Right forelimb (tissue), 1 donor: ENCODE measurements at regions not wholly inside any gene's neighbourhood (a gene's known extent, or its start where the extent isn't known, plus 50 kb on each side); places are given as distances from the start of the nearest gene placed in this dataset.

Experiments
- DNase-seq: peaks from one replicate; pipeline ENCODE4 v3.0.0-alpha.2; 2018

DNA sequence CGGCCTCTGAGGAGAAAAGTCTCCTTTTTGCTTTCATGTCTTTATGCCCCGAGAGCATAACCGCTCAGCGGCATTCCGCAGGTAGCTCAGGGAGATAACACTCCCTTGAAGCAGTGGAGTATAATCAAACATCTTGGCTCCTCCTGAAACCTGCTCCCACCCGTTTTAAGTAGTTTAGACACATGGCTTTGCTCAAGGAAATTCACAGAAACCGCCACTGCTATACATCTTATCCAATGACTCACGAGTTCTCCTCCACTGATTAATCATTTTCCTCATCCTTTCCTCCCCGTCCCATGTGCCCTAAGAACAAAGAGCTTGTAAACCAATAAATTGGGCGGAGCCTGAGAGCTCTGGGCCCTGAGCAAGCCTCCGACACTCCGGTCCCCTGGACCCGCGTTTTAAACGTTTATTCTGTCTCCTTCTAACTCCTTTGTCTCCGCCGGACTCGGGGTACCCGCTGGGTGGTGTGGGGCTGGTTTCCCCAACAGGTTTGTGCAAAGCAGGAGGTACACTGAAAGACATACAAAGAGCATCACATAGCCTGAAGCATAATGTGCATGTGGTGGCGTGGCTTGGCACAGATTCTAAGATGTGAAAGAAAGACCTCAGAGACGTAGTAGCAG is 401.2 kb downstream of the TLL1 start:
- no peak for DNase-seq

DNA sequence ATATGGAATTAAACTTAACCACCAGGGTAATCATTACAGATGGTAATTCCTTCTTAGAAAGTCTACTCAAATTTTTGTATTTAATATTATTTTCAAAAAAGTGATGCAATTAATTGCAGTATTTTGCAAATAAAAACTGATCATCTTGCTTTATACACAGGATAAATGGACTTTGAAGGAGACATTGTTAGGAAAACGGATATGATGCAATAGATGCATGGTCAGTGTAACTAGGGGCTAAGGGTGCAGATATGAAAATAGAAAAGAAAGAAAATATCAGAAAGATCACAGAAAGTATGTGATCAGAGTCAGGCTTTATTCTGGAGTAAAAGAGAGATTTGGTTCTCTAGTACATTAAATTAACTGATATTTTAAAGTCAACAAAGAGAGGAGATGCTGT is 401.7 kb downstream of the TLL1 start:
- DNase-seq = no peak

DNA sequence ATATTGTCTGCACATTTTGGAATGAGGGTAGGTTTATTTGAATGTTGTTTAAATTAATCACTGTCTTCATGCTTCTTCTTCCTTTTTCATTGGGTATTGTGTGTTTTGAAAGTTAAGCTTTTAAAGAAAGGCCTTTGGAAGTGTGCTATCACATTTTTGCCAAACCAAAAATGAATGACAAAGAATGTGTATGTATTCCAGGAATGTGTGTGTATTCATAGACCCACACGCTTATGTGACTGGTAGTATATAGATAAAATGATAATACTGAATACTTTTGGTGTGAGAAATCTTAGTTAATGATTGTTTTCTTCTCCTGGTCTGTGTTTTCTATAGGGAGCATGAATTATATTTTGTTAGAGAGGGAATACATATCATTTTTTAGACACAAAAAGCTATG is 404.4 kb downstream of the TLL1 start:
- DNase-seq = no peak

DNA sequence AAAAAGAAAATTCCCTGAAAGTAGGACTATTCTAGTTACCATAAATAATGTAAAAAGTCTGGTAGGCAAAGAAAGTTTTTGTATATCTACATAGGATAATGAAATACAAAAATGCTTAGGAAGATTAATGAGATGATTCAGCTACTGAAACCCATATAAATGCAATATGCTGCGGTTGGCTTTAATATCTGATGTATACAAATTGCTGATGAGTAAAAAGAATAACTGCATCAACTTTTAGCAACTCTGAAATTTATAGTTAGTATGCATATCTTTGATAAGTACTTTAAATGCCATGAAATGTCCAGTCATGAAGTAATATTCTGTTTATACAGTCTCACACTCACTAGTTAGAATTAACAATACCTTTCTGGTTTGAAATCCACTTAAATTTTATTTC is 404.8 kb downstream of the TLL1 start:
- DNase-seq = no peak

DNA sequence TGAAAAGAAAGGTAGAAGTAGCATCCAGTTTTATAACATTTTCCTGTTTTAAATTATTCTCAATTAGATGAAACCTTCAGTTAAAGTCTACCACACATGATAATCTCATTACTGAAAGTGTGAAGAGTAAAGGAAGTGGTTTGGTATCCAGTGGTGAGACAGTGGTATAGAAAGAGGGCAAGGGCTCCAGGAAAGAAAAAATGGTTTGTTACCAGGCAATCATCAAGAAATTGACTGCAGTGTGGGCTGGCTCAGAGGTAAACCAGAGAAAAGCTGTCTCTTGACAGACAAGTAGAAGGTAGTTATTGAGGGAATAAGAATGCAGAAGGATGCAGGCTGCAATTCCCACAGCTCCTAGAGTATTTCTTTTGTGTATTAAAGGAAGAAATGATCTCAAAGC is 406.2 kb downstream of the TLL1 start:
- no peak for DNase-seq

DNA sequence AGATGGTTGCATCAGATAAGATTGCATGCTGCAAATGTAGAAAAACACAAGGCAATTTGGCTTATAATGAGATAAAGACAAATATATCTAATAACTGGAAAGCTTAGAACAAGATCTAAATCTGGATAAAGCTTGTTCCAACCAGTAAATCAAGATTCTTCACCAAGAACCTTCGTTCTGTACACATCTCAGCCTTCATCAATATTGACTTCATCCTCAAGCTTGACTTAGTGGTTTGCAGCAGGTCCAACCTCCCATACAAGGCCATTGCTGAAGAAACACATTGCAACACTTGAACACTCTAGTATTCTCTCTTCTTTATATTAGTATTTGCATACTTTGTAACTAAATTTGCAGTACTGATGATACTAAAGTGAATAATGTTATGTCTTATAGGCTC is 407.6 kb downstream of the TLL1 start:
- no peak for DNase-seq

DNA sequence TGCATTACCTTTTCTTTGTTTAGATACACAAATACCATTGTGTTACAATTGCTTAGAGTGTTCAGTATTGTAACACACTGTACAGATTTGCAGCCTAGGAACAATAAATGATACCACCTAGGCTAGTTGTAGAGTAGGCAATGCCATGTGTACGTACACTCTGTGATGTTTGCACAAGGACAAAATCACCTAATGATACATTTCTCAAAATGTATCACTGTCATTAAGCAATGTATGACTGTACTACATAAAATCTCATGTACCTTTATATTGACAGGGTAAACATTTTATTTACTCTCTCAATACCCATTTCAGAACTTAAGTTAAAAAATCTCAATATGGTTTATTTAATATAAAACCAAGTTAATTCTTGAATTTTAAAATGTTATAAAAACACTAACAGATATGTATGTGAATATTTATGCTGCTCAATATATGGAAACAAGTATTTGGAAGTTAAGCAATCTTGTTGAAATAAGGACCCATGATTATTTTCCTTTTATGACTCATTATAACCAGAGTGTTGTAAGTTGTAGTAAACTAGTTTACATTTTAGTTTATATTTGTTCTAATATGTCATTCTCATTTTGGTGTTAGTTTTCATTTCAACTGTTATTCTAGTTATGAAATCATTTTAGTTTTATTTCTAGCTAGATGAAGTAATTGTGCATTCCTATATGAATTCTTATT is 409.2 kb downstream of the TLL1 start:
- DNase-seq = no peak

DNA sequence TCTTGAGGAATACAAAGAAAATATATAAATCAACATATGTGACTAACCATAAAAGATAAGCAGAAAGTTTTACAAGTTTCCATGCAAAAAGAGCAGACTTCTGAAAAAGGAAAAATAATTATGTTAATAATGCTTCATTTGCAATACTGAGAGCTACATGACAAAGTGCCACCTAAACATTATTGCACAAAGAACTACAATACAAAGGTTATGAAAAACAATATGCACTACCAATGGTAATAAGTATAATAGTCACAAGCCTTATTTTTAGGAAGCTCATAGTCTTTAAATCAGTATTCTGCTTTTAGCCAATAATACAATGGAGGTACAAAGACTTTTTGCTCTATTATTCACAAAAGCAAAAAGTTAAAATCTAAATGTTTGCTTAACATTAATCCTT is 411.2 kb downstream of the TLL1 start:
- no peak for DNase-seq

DNA sequence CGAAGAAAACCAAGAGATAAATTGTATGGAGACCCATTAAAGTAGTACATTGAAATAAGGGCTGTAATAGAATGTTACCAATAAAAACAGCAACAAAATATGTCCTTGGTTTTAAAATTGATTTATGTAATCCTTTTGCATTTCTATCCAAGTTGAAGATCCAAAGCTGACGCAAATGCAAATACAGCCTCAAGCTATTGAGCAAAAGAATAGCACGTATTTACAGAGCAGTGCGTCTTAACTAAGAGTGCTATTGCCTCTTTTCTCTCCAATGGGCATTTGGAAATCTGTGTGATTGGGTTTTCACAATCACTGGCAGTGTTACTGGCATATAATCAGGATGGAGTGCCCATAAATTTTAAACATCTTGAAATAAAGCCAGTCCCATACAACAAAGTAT is 417.4 kb downstream of the TLL1 start:
- no peak for DNase-seq

DNA sequence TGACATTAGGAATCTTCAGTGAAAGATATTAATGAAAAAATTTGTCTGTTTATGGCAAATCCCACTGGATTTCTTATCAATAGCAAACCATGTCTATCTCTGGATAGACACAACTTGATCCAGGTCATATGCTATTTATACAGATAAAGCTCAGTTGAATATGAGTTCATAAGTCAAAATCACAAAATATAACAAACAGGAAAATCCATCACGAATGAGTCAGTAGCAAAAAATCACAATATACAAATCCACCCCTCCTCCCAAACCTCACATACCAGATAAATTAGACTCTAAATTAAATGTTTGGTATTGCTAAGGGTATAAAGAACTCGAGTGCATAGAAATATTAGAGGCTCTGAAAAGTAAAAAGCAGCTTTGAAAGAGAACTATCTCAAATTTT is 420.5 kb downstream of the TLL1 start:
- no peak for DNase-seq

DNA sequence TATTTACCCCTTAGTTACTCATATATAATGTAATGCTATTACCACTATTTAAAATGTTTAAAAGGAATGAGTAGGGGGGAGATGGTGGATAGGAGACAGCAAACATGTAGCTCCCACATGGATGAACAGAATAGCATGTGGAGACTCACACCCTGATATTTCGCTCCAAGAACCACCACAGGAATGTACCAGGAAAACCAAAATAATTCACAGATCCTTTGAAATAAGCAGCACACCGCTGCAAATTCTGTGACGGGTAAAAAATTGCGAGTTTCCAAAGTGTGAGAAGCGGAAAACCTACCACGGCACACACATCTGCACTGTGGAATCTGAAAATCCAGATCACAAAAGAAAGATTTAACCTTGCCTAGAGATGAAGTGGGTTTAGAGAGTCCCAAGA is 428.2 kb downstream of the TLL1 start:
- no peak for DNase-seq

DNA sequence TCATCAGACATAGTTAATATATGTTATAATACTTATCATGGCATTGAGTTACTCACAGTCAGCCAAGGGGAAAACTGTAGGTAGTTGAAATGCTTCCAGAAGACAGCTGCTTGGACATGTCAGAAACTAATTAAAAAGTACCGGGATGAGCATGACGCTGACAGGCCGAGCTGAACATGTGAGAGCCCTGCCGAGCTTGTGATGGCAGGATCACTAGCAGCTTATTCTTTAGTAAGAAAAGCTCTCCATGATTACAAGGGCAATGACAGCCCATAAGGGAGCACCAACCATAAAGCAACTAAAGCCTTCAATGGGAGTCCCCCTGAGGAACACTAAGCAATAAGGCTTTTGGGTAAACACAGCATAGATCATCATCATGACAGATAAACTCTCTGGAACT is 435.6 kb downstream of the TLL1 start:
- no peak for DNase-seq

DNA sequence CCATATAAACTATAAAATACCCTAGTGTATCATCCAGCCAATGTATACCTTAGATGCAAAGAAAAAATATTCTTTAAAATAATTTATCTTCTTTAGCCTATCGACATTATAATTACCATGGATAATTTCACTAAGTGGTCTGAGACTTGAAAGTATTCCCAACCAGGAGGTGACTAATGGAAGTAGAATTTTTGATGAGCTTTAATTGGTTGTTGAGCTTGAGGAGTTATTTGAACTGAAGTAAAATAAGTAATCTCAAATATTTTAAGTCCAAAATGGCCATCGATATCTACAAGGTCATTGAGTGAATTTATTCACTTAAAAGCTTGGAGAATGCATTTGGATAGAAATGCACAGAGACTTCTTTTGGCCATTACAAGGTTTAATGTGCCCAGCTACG is 436.2 kb downstream of the TLL1 start:
- no peak for DNase-seq

DNA sequence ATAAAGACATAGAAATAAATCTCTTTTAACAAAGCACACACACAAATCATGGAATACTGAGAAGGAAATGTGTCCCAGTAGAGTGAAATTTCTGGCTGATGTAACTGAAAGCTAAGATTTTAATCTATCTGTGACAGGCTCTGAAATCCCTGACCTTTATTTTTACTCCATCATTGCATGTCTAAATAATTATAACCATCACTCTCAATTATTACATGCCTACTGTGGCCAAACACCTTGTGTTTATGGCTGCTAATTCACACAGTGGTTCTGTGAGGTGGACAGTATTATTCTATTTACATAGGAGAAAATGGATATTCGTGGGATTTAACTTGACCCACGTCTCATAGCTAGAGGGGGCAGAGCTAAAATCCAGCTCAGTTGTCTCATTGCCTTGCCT is 438.1 kb downstream of the TLL1 start:
- no peak for DNase-seq

DNA sequence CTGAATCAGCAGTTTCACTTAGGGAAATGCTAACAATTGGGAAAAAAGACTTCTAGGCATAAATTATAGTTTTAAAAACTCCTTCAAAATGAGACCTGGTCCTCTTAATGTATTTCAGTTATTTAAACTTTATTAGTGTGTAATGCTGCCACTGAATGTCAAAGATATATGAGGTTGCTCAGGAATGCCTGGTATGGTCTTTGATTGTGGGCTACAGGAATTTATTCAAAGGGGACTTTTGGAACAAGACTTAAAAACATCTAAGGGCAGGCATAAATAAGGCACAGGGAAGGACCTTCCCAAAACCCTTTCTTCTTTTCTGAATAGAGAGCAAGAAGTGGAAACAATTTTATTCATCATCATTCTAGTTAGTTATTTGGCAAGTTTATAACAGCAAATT is 439.1 kb downstream of the TLL1 start:
- DNase-seq = no peak

DNA sequence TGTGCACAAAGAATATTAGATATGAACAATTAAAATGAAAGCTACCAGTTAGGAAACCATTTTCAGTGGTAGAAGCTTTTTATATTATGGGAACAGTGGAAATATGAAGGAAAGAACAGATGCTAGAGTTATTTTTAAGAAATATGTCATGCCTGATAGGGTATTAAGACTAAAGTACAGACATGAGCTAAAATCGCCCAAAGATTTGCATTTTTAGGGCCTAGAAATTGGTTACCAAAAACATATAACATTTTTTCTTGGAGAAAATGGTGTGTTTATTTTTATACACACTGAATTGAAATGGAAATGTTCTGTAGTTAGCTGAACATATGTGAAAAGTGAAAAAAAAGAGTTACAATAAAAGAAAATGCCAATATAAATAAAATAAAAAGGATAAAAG is 441.9 kb downstream of the TLL1 start:
- DNase-seq = no peak

DNA sequence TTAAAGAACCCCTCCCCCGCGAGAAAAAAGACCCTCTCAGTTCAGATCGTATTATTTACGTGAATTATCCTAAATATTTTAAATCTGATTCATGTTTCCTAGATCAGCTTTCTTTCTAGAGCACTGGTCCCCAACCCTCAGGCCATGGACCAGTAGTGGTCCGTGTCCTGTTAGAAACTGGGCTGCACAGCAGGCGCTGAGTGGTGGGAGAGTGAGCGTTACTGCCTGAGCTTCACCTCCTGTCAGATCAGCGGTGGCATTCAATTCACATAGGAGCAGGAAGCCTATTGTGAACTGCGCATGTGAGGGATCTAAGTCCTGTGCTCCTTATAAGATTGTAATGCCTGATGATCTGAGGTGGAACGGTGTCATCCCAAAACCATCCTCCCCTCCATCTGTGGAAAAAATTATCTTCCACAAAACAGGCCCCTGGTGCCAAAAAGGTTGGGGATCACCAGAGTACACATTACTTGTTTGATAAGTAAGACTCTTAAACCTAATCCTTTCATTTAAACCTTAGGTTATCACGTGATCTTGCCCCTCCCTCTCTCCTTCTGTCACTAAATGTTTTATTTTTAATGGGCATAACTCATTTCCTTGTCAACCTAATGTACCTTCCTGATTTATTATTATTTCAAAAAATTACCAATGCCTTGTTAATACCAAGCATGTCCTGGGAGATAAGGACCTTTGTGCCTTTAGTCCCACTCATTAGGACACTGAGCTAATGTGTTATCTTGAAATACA is 442.9 kb downstream of the TLL1 start:
- DNase-seq = no peak

DNA sequence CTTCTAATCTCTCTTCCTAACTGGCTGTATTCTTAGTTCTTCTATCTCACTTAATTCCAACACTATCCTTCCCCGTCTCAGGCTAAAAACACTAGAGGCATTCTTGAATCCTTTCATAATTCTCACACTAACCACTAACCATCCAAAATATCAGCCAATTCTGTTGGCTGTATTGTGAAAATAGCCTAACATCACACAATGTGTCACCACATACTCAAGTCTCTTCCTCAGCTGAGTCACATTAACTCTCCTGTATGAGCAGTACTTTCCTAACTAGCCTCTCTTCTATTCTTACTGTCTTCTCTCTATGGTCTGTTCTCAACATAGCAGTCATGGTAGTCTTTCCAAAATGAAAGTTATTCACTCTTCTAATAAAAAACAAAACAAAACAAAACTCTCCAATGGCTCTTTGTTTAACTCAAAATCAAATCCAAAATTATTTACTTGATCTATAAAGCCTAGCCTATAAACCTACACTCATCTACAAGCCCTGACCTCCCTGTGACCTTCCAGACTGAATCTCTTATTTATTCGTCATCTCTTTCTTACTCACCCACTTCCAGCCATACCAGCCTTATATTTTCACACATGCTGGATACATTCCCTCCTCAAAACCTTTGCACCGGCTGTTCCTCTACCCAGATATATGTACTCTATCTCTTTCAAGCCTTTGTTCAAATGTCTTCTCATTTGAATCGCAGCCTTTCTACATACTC is 445.9 kb downstream of the TLL1 start:
- DNase-seq = no peak

DNA sequence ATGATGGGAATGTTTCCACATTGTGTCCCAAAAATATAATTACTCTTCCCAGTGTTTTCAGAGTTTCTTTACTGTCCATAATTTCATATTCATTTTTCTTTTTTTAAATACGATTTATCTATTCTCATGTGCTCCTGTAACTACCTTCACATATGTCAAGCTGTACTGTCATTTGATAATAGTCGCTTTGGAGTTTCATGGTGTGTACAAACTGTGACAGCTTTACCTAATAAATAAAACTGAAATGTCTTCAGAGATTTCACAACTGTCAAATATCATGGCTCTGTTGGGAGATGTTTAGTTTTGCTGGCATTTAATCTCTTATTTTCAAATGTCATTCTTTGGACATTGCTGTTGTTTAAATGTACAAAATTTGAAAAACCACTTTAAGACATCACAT is 450.2 kb downstream of the TLL1 start:
- no peak for DNase-seq

DNA sequence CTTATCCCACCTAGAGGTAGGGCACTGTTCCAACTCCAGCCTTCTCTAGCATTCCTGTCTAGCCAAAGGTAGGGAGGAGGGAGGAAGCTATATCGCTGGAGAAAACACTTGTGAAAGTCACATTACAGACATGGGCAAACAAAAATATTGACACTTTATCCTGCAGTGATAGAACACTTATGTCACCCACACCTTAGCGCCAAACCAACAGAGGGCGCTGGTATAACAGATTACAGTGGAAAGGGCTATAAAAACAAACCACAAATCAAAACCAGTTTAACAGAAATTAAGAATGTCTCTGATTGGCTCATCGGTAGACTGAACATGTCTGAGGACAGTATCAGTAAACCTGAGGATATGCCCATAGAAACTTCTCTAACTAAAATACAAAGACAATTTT is 451.3 kb downstream of the TLL1 start:
- DNase-seq = no peak

DNA sequence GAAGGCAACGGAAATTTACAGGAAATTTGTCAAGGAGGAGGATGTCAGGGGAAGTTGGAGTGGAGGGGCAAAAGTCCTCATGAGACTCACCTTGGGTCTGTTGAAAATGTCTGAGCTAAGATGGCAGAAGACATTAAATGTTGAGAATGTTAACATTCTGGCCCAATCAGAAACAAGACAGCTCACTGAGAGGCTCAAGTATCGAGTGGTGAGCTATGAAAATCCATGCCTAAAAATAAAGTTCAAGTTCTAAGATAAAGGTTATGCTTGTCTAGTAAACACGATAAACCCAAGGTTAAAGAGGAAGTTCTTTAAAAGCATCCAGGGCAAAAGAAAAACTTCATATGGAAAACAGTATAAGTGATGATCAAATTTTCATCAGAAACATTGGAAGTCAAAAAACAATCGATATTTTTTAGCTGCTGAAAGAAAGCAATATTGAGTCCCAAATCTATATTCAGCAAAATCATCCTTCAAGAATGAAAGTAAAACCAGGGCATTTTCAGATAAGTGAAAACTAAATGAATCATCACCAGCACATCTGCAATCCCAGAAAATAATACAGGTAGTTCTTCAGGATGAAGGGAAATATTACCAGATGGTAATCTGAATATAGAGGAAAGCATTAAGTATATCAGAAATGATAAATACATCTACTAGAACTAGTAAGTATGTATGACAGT is 462.4 kb downstream of the TLL1 start:
- no peak for DNase-seq

DNA sequence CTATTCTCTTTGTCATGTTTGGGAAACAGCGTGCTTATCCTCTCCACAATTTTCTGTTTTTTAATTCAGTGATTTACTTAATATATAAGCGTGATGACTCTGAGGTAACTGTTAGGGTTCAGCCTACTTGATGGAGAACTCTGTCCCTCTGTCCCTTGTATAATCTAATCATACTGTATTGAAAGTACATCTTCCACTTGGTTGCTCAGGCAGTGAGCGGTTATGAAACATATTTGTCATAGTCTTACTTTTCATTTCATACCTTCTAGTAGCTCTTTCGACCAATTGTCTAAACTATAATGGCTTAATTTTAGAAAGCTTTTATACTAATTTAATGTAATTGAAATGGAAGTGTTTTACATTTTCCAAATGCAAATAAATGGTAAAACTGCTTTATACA is 469.0 kb downstream of the TLL1 start:
- no peak for DNase-seq

DNA sequence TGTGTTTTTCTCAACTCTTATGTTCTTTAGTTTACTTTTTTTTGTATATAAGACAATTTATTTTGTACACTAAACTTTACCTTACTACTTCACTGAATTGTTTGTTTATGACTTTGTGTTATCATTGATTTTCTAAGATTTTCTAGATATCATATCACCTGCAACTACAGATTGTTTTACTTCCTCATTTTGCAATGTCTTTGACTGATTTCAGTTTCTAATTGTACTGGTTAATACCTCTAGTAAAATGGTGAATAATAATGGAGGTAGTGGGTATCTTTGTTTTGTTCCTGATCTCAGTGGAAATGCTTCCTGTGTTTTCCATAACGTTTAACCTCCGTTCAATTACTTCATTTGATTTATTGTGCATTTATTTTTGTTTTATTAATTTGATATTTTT is 490.2 kb downstream of the TLL1 start:
- DNase-seq = no peak
